ENCODE measurements at regions not wholly inside any gene's neighbourhood (a gene's known extent, or its start where the extent isn't known, plus 50 kb on each side); places are given as distances from the start of the nearest gene placed in this dataset.

DNA sequence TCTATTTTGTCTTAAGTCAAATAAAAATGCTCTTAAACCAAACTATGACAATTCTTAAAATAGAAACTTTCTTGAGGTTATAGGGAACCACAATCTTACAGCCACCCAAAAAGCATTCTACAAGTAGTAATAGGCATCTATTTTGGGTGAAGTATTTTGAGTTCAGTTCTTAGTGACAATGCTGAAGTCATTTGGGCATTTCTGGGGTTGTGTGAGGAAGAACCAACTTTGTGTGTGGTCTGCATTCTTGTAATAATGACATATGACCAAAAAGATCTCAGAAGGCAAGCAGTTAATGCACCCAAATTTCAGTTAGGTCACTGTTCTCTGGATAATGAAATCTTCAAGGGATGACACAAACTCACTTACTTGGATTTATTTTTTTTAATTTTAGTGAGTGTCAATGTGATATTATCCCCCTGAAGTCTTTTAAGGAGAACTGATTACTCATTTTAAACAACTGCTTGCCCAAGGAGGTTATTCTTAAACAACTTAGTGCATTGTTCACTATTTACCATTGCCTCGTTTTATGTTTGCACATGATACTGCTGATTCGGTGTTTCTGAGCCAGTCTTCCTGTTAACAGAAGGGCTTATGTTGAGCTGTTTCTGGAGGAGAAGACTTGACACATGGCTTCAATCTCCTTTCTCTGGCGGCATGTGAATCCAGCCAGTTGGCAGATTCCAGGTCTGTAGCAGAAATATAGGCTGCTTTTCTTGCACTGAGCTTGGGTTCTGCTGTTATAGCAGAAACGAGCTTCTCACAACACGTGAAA is 618.9 kb downstream of the BCKDHB start:
- DNase-seq (ENCODE audit: low read depth), result no peak
- in situ Hi-C loops (cut with HindIII; ENCODE audit: low sequenced_read_pairs), result no loop called here
- TF ChIP-seq, protein P1, sequence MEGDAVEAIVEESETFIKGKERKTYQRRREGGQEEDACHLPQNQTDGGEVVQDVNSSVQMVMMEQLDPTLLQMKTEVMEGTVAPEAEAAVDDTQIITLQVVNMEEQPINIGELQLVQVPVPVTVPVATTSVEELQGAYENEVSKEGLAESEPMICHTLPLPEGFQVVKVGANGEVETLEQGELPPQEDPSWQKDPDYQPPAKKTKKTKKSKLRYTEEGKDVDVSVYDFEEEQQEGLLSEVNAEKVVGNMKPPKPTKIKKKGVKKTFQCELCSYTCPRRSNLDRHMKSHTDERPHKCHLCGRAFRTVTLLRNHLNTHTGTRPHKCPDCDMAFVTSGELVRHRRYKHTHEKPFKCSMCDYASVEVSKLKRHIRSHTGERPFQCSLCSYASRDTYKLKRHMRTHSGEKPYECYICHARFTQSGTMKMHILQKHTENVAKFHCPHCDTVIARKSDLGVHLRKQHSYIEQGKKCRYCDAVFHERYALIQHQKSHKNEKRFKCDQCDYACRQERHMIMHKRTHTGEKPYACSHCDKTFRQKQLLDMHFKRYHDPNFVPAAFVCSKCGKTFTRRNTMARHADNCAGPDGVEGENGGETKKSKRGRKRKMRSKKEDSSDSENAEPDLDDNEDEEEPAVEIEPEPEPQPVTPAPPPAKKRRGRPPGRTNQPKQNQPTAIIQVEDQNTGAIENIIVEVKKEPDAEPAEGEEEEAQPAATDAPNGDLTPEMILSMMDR (IDR thresholded peaks at IDR 0.05; ENCODE audit: low read depth, low read length, missing control alignments), result no peak
- H3K4me3 ChIP-seq (ENCODE audit: low read depth, low read length), result no peak overlapping the region

GRCh38 chr6:80720824-80721223 is 614.4 kb downstream of the BCKDHB start:
- DNase-seq (ENCODE audit: low read depth), result no peak
- TF ChIP-seq, protein P1 (IDR thresholded peaks at IDR 0.05; ENCODE audit: low read depth, low read length, missing control alignments), result no peak
- no peak overlapping the region for H3K4me3 ChIP-seq (ENCODE audit: low read depth, low read length)
- in situ Hi-C loops (cut with HindIII; ENCODE audit: low sequenced_read_pairs), result no loop called here

- in situ Hi-C loops (cut with HindIII; ENCODE audit: low sequenced_read_pairs), result no loop called here
- TF ChIP-seq, protein P1 (IDR thresholded peaks at IDR 0.05; ENCODE audit: low read depth, low read length, missing control alignments), result no peak
- H3K4me3 ChIP-seq (ENCODE audit: low read depth, low read length), result no peak overlapping the region
- DNase-seq (ENCODE audit: low read depth), result no peak
Measured at GRCh38 chr6:80714513-80714912, 608.0 kb downstream of the BCKDHB start.

DNA sequence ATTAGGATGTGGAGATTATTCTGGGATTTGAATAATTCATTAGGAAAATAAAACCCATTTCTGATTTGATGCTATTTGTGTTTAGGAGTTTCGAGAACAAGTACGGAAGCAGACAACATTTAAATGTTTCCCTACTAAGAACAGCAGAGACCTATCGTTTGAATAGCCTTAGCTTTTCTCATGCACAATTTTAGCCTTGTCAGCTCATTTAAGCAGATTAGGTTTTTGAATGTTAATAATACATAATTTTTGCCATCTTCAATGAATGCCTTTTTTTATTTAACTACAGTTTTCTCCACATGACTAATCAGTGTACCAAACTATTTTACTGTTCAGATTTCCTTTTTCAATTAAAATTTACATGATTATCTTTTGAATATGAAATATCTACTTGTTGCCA is 592.0 kb downstream of the BCKDHB start:
- in situ Hi-C loops (cut with HindIII; ENCODE audit: low sequenced_read_pairs), result no loop called here

DNA sequence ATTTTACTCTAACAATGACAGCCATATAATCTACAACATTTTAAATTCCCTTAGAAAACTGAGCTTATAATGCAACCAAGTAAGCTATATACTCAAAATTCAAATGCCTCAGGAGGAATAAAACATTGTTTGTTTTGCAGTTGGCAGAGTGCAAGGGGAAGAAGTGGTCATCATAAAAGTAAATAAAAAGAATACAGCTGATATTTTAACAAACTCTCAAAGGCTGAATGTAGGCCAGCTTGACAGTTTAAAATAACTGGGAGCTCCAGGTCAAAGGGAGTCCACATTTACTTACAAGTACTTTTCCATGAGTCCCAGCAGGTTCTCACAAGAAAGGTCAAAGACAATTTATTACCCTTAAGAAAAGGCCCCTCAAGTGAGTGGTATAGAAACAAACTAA is 589.8 kb downstream of the BCKDHB start:
- in situ Hi-C loops (cut with HindIII; ENCODE audit: low sequenced_read_pairs), result no loop called here
- TF ChIP-seq, protein P1 (IDR thresholded peaks at IDR 0.05; ENCODE audit: low read depth, low read length, missing control alignments), result no peak
- DNase-seq (ENCODE audit: low read depth), result no peak
- no peak overlapping the region for H3K4me3 ChIP-seq (ENCODE audit: low read depth, low read length)

More for the DNA sequence above, 592.0 kb downstream of the BCKDHB start:
- no peak for DNase-seq (ENCODE audit: low read depth)
- no peak overlapping the region for H3K4me3 ChIP-seq (ENCODE audit: low read depth, low read length)
- TF ChIP-seq, protein P1 (IDR thresholded peaks at IDR 0.05; ENCODE audit: low read depth, low read length, missing control alignments), result no peak

DNA sequence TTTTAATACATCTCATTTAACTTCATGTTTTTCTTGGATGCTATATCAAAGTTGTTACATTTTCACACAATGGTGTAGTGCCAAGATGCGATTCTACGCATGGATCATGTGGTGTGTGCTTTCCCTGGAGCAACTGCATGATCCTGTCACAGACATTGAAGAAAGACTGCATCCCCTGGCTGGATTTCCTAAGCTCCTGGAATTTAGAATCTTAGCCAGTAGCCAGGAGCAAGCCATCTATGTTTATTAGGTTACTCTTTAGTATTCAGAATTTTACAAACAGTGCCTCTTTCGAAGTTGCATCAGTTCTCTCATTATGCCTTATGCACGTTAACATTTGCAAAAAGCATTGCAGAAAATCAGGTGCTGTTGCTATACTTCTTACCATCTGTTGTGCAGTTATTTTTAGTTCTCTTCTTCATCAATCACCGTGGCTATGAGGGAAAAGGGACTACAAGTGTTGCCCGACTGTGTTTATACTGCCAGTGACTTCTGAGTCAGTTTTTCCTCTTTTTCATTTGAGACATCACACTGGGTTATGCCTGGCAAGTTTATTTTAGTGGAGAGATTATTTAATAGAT is 584.2 kb downstream of the BCKDHB start:
- H3K4me3 ChIP-seq (ENCODE audit: low read depth, low read length), result no peak overlapping the region
- DNase-seq (ENCODE audit: low read depth), result peak; percentile 60
- TF ChIP-seq, protein P1 (IDR thresholded peaks at IDR 0.05; ENCODE audit: low read depth, low read length, missing control alignments), result no peak
- in situ Hi-C loops (cut with HindIII; ENCODE audit: low sequenced_read_pairs), result no loop called here
